DMS79 (cell line): ENCODE measurements at regions not wholly inside any gene's neighbourhood (a gene's known extent, or its start where the extent isn't known, plus 50 kb on each side); places are given as distances from the start of the nearest gene placed in this dataset.
A peak's percentile ranks its signal among the peaks of the same experiment; 100 is the strongest.

Experiments
- DNase-seq: peaks from one replicate; lab custom pipeline; 2025; lab: John Stamatoyannopoulos, UW

- DNase-seq, result no peak
Measured at GRCh38 chr7:106196460-106197021, 84.4 kb upstream of the SYPL1 start.

- DNase-seq, result no peak
Measured at GRCh38 chr7:106193661-106194060, 81.5 kb upstream of the SYPL1 start.

GRCh38 chr7:106190589-106191330 lies 78.6 kb upstream of the SYPL1 start:
- DNase-seq, result no peak

- no peak for DNase-seq
Measured at GRCh38 chr7:106187613-106188350, 75.7 kb upstream of the SYPL1 start.

- DNase-seq, result no peak
Measured at GRCh38 chr7:106185719-106186118, 73.6 kb upstream of the SYPL1 start.

- DNase-seq, result no peak
Measured at GRCh38 chr7:106183952-106184351, 71.8 kb upstream of the SYPL1 start.

- DNase-seq, result no peak
Measured at GRCh38 chr7:106182904-106183303, 70.8 kb upstream of the SYPL1 start.

GRCh38 chr7:106181658-106182265 lies 69.7 kb upstream of the SYPL1 start:
- DNase-seq, result no peak

GRCh38 chr7:106180721-106181120 lies 68.6 kb upstream of the SYPL1 start:
- DNase-seq, result no peak

GRCh38 chr7:106179256-106179655 lies 67.1 kb upstream of the SYPL1 start:
- DNase-seq, result no peak

GRCh38 chr7:106178593-106179134 lies 66.6 kb upstream of the SYPL1 start:
- DNase-seq, result no peak

- no peak for DNase-seq
Measured at GRCh38 chr7:106177738-106178592, 65.9 kb upstream of the SYPL1 start.

- DNase-seq, result no peak
Measured at GRCh38 chr7:106177300-106177690, 65.2 kb upstream of the SYPL1 start.

GRCh38 chr7:106176414-106177299 lies 64.5 kb upstream of the SYPL1 start:
- peak; percentile 32 for DNase-seq

- no peak for DNase-seq
Measured at GRCh38 chr7:106175507-106175906, 63.4 kb upstream of the SYPL1 start.

GRCh38 chr7:106170651-106171050 lies 58.5 kb upstream of the SYPL1 start:
- no peak for DNase-seq

- DNase-seq, result no peak
Measured at GRCh38 chr7:106169821-106170610, 57.9 kb upstream of the SYPL1 start.

- DNase-seq, result no peak
Measured at GRCh38 chr7:106167439-106168136, 55.5 kb upstream of the SYPL1 start.
